Stomach (tissue), 8 donors: ENCODE measurements at regions not wholly inside any gene's neighbourhood (a gene's known extent, or its start where the extent isn't known, plus 50 kb on each side); places are given as distances from the start of the nearest gene placed in this dataset.

Source experiments
- DNase-seq, 2 donors: peaks; one replicate each; pipeline versions ENCODE4 v3.0.0 to v3.0.0-alpha.2; 2013 to 2019
- H3K27ac ChIP-seq, 5 donors: fragments of 200-600 bp in 4 of 5; sonication (generic) in 4 of 5; one replicate each; pipeline ENCODE4 v1.5.1; 2013 to 2019; ENCODE audit warnings: mild to moderate bottlenecking in 1 of 5, moderate library complexity in 1 of 5
- H3K27me3 ChIP-seq, 3 donors: fragments of 200-600 bp; sonication (generic); one replicate each; pipeline ENCODE4 v1.5.1; 2017 to 2019; ENCODE audit warnings: mixed run types in 1 of 3
- H3K36me3 ChIP-seq, 4 donors: fragments of 200-600 bp; sonication (generic); 1 replicate in 3 of 4; 2 replicates in 1 of 4; pipeline ENCODE4 v1.5.1; 2016 to 2019
- H3K4me1 ChIP-seq, 4 donors: fragments of 200-600 bp; sonication (generic); one replicate each; pipeline ENCODE4 v1.5.1; 2016 to 2019
- H3K4me3 ChIP-seq, 4 donors: fragments of 200-600 bp; sonication (generic) in 3 of 4; one replicate each; pipeline ENCODE4 v1.5.1; 2016 to 2019; ENCODE audit warnings: mild to moderate bottlenecking in 1 of 4
- H3K9me3 ChIP-seq, 4 donors: fragments of 200-600 bp; sonication (generic); one replicate each; pipeline ENCODE4 v1.5.1; 2016 to 2019
- EP300 ChIP-seq: sonication (generic); formaldehyde crosslinking; IDR thresholded peaks from one replicate; pipeline ENCODE4 v1.6.1; 2017; ENCODE audit warnings: antibody characterized with exemption
- POLR2A ChIP-seq, 4 donors: fragments of 450-650 bp; IDR thresholded peaks; one replicate each; pipeline ENCODE4 v1.6.1; 2016; ENCODE audit warnings: antibody characterized with exemption in 4 of 4, control low read depth in 2 of 4, mild to moderate bottlenecking in 1 of 4, moderate library complexity in 1 of 4
- POLR2AphosphoS5 ChIP-seq, 3 donors: sonication (generic); formaldehyde crosslinking; IDR thresholded peaks; one replicate each; pipeline ENCODE4 v1.6.1; 2016; ENCODE audit warnings: antibody characterized with exemption in 3 of 3
- WGBS, 5 donors: extraction: QIAGEN DNeasy Blood & Tissue Kit in 3 of 5; methylation state at CpG; one replicate each; pipeline versions ENCODE4 v1.1.5 to v1.1.7; 2013 to 2018; 5-methylcytosine and 5-hydroxymethylcytosine counted together
- intact Hi-C: fragments of 100-400 bp; cut with DNase I; formaldehyde crosslinking; loops from one replicate; pipeline ENCODE4 v1.15.1; 2023; ENCODE audit warnings: low total_unique reads
- TF ChIP-seq, protein P1 (sequence below), 7 experiments: fragments of 450-650 bp in 4 of 7; fragments of 200-600 bp in 3 of 7; sonication (generic) in 3 of 7; IDR thresholded peaks; one replicate each; pipeline ENCODE4 v1.5.1; 2016 to 2019; ENCODE audit warnings: antibody characterized with exemption in 7 of 7, control low read depth in 2 of 7, mild to moderate bottlenecking in 1 of 7
- donor health status: healthy with polysubstance abuse.
- donor health status: Bipolar disorder and iron deficiency.
- donor health status: healthy.

DNA sequence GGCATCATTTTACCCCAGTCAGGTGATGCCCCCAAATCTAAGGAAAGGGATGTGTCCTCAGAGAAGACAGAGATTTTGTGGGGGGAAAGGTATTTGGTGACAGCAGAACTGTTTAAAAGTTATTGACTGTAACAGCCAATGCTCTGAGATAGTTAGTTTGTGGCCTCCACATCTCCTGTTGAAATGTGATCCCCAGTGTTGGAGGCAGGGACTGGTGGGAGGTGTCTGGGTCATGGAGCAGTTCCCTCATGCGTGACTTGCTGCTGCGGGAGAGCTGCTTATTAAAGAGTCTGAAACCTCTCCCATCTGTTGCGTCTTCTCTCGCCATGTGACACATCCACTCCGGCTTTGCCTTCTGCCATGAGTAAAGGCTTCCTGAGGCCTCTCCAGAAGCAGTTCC, 282.8 kb upstream of the FOXQ1 start:
- no peaks in the 10 kb centered on the region for H3K27me3 ChIP-seq
- H3K27ac ChIP-seq, result no peak overlapping the region
- intact Hi-C loops, result no loop called here
- 87 to 95% (median 92%) methylated on average over 5 of the region's 5 CpGs for WGBS, 5 donors
- no peaks in the 10 kb centered on the region for H3K36me3 ChIP-seq
- peaks cover 0 to 9% (median 0%) of the 10 kb centered on the region in 4 donors for H3K4me1 ChIP-seq
- DNase-seq, result no peak
- TF ChIP-seq, protein P1, sequence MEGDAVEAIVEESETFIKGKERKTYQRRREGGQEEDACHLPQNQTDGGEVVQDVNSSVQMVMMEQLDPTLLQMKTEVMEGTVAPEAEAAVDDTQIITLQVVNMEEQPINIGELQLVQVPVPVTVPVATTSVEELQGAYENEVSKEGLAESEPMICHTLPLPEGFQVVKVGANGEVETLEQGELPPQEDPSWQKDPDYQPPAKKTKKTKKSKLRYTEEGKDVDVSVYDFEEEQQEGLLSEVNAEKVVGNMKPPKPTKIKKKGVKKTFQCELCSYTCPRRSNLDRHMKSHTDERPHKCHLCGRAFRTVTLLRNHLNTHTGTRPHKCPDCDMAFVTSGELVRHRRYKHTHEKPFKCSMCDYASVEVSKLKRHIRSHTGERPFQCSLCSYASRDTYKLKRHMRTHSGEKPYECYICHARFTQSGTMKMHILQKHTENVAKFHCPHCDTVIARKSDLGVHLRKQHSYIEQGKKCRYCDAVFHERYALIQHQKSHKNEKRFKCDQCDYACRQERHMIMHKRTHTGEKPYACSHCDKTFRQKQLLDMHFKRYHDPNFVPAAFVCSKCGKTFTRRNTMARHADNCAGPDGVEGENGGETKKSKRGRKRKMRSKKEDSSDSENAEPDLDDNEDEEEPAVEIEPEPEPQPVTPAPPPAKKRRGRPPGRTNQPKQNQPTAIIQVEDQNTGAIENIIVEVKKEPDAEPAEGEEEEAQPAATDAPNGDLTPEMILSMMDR (IDR thresholded peaks at IDR 0.05), result no peak
- TF ChIP-seq POLR2AphosphoS5 (IDR thresholded peaks at IDR 0.05) (no peak), EP300 (no peak), POLR2A (IDR thresholded peaks at IDR 0.05) (no peak)
- peaks cover 0 to 13% (median 0%) of the 10 kb centered on the region in 4 donors for H3K9me3 ChIP-seq
- no peak overlapping the region for H3K4me3 ChIP-seq

DNA sequence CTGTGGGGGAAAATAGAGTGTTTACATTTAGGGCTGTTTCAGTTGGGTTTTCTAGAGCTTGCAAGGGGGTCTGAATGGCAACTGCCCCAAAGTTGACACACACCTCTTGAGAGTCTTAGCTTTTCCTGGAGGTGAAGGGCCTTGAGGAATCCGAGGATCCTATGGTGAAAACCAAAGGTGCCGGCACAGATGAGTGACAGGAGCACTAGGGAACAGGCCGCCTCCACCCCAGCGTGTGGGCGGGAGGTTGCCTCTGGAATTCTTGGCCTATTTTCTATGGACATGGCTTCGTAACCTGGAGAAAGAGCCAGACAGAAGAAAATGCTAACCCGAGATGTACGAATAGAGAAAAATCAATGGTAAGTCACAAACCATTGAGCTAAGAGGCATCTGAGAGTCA, 283.2 kb upstream of the FOXQ1 start:
- 93 to 99% (median 96%) methylated on average over 8 of the region's 8 CpGs for WGBS, 5 donors
- DNase-seq, result no peak
- H3K9me3 ChIP-seq, result peaks cover 0 to 13% (median 0%) of the 10 kb centered on the region in 4 donors
- no peak overlapping the region for H3K27ac ChIP-seq
- no peaks in the 10 kb centered on the region for H3K36me3 ChIP-seq
- intact Hi-C loops, result no loop called here
- H3K4me1 ChIP-seq, result peaks cover 0 to 9% (median 0%) of the 10 kb centered on the region in 4 donors
- TF ChIP-seq POLR2AphosphoS5 (IDR thresholded peaks at IDR 0.05) (no peak), EP300 (no peak), POLR2A (IDR thresholded peaks at IDR 0.05) (no peak)
- TF ChIP-seq, protein P1 (IDR thresholded peaks at IDR 0.05), result no peak
- no peaks in the 10 kb centered on the region for H3K27me3 ChIP-seq
- H3K4me3 ChIP-seq, result no peak overlapping the region

DNA sequence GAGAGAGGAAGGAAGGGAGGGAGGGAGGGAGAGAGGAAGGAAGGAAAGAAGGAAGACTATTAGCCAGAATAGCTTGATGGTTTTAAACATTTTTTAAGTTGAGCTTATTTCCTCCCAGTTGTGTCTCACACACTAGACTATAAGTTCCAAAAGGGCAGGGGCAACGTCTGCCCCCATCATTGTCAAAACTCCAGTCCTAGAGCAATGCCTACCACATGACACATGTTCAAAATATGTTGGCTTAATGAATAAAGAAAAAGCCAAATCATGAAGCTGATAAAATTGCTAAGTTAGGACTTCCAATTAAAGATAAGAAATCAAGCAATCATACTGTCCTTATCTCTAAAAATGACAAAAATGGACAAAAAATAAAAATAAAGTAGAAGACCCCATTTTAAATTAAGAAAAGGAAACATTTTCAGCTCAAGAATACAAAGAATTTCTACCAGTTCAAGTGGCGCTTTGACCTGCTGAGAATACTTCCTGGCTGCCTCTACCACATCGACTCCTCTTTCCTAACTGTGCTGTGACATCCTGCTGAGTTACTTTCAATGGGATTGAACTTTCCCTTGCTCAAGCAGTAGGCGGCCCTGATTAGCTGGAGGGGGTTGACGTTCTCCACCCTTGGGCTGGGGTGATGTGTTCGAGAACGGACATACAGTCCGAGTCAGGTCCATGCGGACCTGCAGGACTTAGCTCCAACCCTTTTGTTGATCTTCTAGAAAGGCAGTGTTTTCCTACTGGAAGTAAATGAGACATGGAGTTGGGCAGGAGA, 283.9 kb upstream of the FOXQ1 start:
- peaks cover 0 to 9% (median 0%) of the 10 kb centered on the region in 4 donors for H3K4me1 ChIP-seq

DNA sequence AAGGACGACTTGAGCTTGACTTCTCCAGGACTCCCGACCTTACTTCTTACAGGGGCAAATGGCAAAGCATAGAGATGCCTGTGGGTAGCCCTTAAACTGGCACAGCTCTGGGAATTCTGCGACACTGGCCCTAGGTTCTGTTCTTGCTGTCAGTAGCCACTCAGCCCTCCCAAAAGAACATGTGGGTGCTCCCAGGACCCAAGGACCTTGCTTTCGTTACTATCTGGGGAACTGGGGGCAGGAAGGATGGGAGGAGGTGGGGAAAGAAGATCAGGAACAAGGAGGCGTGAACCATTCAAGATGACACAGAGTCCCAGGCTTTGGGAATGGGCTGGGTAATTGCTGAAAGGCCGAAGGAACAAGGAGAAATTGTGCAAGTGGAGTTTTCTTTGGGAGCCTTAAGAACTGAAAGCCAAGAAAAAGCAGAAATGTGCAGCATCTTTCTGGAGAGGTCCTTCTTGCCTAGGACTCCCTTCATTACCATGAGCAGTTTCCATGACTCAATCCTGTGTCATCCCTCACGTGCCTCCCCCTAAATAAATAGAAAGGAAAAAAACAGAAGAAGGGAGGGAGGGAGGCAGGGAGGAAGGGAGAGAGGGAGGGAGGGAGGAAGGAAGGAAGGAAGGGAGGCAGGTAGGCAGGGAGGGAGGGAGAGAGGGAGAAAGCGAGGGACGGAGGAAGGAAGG, 284.6 kb upstream of the FOXQ1 start:
- H3K27ac ChIP-seq, result peak overlapping the region in 3 of 5 donors; percentile 13 to 72 (median 59)
- intact Hi-C loops, result no loop called here
- H3K4me3 ChIP-seq, result no peak overlapping the region
- 65 to 80% (median 70%) methylated on average over 9 of the region's 9 CpGs for WGBS, 5 donors
- DNase-seq, result no peak
- peak in 1 of 3 donors; percentile 17 for TF ChIP-seq POLR2AphosphoS5 (IDR thresholded peaks at IDR 0.05)
- TF ChIP-seq, protein P1 (IDR thresholded peaks at IDR 0.05), result no peak
- H3K9me3 ChIP-seq, result peaks cover 0 to 8% (median 0%) of the 10 kb centered on the region in 4 donors
- H3K27me3 ChIP-seq, result no peaks in the 10 kb centered on the region
- H3K4me1 ChIP-seq, result peaks cover 0 to 9% (median 0%) of the 10 kb centered on the region in 4 donors
- no peaks in the 10 kb centered on the region for H3K36me3 ChIP-seq

More for the DNA sequence above, 283.9 kb upstream of the FOXQ1 start:
- H3K4me3 ChIP-seq, result no peak overlapping the region
- no peak for TF ChIP-seq EP300
- intact Hi-C loops, result no loop called here
- H3K27ac ChIP-seq, result no peak overlapping the region
- 80 to 89% (median 84%) methylated on average over 9 of the region's 9 CpGs for WGBS, 5 donors
- H3K9me3 ChIP-seq, result peaks cover 0 to 13% (median 0%) of the 10 kb centered on the region in 4 donors
- no peaks in the 10 kb centered on the region for H3K27me3 ChIP-seq
- H3K36me3 ChIP-seq, result no peaks in the 10 kb centered on the region
- DNase-seq, result no peak
